HCT116 (cell line): ENCODE measurements at regions not wholly inside any gene's neighbourhood (a gene's known extent, or its start where the extent isn't known, plus 50 kb on each side); places are given as distances from the start of the nearest gene placed in this dataset.

ENCODE experiments used
- ATAC-seq: fragments of 200-7000 bp; cut with Tn5 transposase; 2 replicates; pipeline ENCODE4 v1.9.1; 2020; ENCODE audit warnings: mild to moderate bottlenecking, moderate library complexity
- BruUV-seq: library from RNA; stranded (reverse); fragments of 400-500 nt; replicated peaks from 2 replicates; lab custom pipeline; 2021; lab: Mats Ljungman, UMichigan
- CTCF ChIA-PET: fragments of 300-600 bp; sonication (Branson Sonifier 250); formaldehyde crosslinking; loops from one replicate; lab custom pipeline; 2021; ENCODE audit warnings: antibody characterized with exemption; lab: Charles Lee
- POLR2A ChIA-PET: fragments of 300-600, 350-600 bp; sonication (Branson Sonifier 250); formaldehyde crosslinking; loops from one replicate; lab custom pipeline; 2021; ENCODE audit warnings: antibody characterized with exemption; lab: Charles Lee
- RAD21 ChIA-PET, 2 experiments: fragments of 300-600 bp; sonication (Branson Sonifier 250); formaldehyde crosslinking; loops; one replicate each; lab custom pipeline; 2023; ENCODE audit warnings: low total read pairs in 2 of 2; ENCODE audit not compliant: uncharacterized antibody in 2 of 2, unreplicated experiment in 2 of 2, low non-redundant PET in 1 of 2; lab: Charles Lee
- DNase-seq: peaks from one replicate; pipeline ENCODE4 v3.0.0-alpha.2; 2010; ENCODE audit warnings: low read depth, low spot score
- H2AFZ ChIP-seq: fragments of 200-600 bp; shearing (Covaris generic), sonication (generic); 2 replicates; pipeline ENCODE4 v1.6.1; 2017; ENCODE audit warnings: low read depth, mixed run types, mixed read lengths, antibody characterized with exemption, low read length; ENCODE audit not compliant: poor library complexity, severe bottlenecking
- H3K27ac ChIP-seq: 2 replicates; pipeline ENCODE4 v1.5.1; 2012; ENCODE audit warnings: low read depth, low read length
- H3K27me3 ChIP-seq: fragments of 200-600 bp; sonication (generic); 2 replicates; pipeline ENCODE4 v1.6.1; 2016; ENCODE audit warnings: mixed run types, low read length, mixed read lengths; ENCODE audit not compliant: insufficient read depth
- H3K36me3 ChIP-seq, 2 experiments: fragments of 200-500 bp in 1 of 2; fragments of 200-600 bp in 1 of 2; sonication (Bioruptor generic) in 1 of 2; sonication (generic) in 1 of 2; 2 replicates each; pipeline versions ENCODE4 v1.5.1 to v1.6.1; 2014 to 2016; ENCODE audit warnings: low read length in 2 of 2, inconsistent platforms in 1 of 2, mixed read lengths in 1 of 2, mixed run types in 1 of 2; ENCODE audit not compliant: insufficient read depth in 2 of 2, control insufficient read depth in 1 of 2
- H3K4me1 ChIP-seq, 2 experiments: fragments of 200-600 bp in 1 of 2; sonication (generic) in 1 of 2; 2 replicates each; pipeline versions ENCODE4 v1.5.1 to v1.6.1; 2012 to 2017; ENCODE audit warnings: low read length in 2 of 2, inconsistent platforms in 1 of 2, mild to moderate bottlenecking in 1 of 2, mixed read lengths in 1 of 2, mixed run types in 1 of 2, moderate library complexity in 1 of 2; ENCODE audit not compliant: insufficient read depth in 2 of 2, control insufficient read depth in 1 of 2
- H3K4me2 ChIP-seq: fragments of 200-600 bp; sonication (generic); 2 replicates; pipeline ENCODE4 v1.6.1; 2017; ENCODE audit warnings: mixed run types, low read length, mixed read lengths
- H3K4me3 ChIP-seq, 2 experiments: fragments of 200-600 bp in 1 of 2; sonication (generic) in 1 of 2; replicated peaks in 1 of 2; 2 replicates each; pipeline ENCODE4 v1.5.1; 2011 to 2016; ENCODE audit warnings: low read length in 2 of 2, control low read depth in 1 of 2, low read depth in 1 of 2, mild to moderate bottlenecking in 1 of 2, mixed read lengths in 1 of 2, mixed run types in 1 of 2
- H3K79me2 ChIP-seq: fragments of 200-600 bp; sonication (generic); 2 replicates; pipeline ENCODE4 v1.6.1; 2017; ENCODE audit warnings: mild to moderate bottlenecking, mixed run types, low read length, moderate library complexity, mixed read lengths; ENCODE audit not compliant: insufficient read depth
- H3K9ac ChIP-seq: fragments of 200-600 bp; sonication (generic); 2 replicates; pipeline ENCODE4 v1.6.1; 2016; ENCODE audit warnings: low read length, mixed read lengths
- H3K9me2 ChIP-seq: fragments of 200-600 bp; sonication (generic), shearing (Covaris generic); 2 replicates; pipeline ENCODE4 v1.6.1; 2017; ENCODE audit warnings: mixed run types, mild to moderate bottlenecking, moderate library complexity; ENCODE audit not compliant: insufficient read depth
- H3K9me3 ChIP-seq, 2 experiments: fragments of 200-500 bp in 1 of 2; fragments of 200-600 bp in 1 of 2; sonication (Bioruptor generic) in 1 of 2; sonication (generic) in 1 of 2; 2 replicates each; pipeline ENCODE4 v1.6.1; 2014 to 2017; ENCODE audit warnings: low read length in 2 of 2, mixed read lengths in 2 of 2, inconsistent platforms in 1 of 2, low read depth in 1 of 2, mild to moderate bottlenecking in 1 of 2, mixed run types in 1 of 2, moderate library complexity in 1 of 2; ENCODE audit not compliant: control insufficient read depth in 1 of 2, insufficient read depth in 1 of 2
- H4K20me1 ChIP-seq: fragments of 200-600 bp; sonication (generic), shearing (Covaris generic); 2 replicates; pipeline ENCODE4 v1.6.1; 2017; ENCODE audit warnings: mixed run types, mild to moderate bottlenecking, moderate library complexity; ENCODE audit not compliant: insufficient read depth
- ATF3 ChIP-seq: IDR thresholded peaks from 2 replicates; pipeline ENCODE4 v1.6.1; 2012
- CBX3 ChIP-seq: IDR thresholded peaks from 2 replicates; pipeline ENCODE4 v1.6.1; 2012; ENCODE audit warnings: low read depth
- CEBPB ChIP-seq: IDR thresholded peaks from 2 replicates; pipeline ENCODE4 v1.6.1; 2012; ENCODE audit warnings: low read depth
- EGR1 ChIP-seq: IDR thresholded peaks from 2 replicates; pipeline ENCODE4 v1.6.1; 2012; ENCODE audit warnings: low read depth
- ELF1 ChIP-seq: IDR thresholded peaks from 2 replicates; pipeline ENCODE4 v1.6.1; 2012; ENCODE audit warnings: low read depth, borderline replicate concordance
- FOSL1 ChIP-seq: IDR thresholded peaks from 2 replicates; pipeline ENCODE4 v1.6.1; 2012; ENCODE audit warnings: low read depth
- JUND ChIP-seq: IDR thresholded peaks from 2 replicates; pipeline ENCODE4 v1.6.1; 2012
- RAD21 ChIP-seq: IDR thresholded peaks from 2 replicates; pipeline ENCODE4 v1.6.1; 2012; ENCODE audit warnings: low read depth, mild to moderate bottlenecking
- REST ChIP-seq: IDR thresholded peaks from 2 replicates; pipeline ENCODE4 v1.6.1; 2012; ENCODE audit warnings: low read depth
- SIN3A ChIP-seq: IDR thresholded peaks from 2 replicates; pipeline ENCODE4 v1.6.1; 2012; ENCODE audit warnings: low read depth
- SP1 ChIP-seq: IDR thresholded peaks from 2 replicates; pipeline ENCODE4 v1.6.1; 2012; ENCODE audit warnings: low read depth
- SRF ChIP-seq: IDR thresholded peaks from 2 replicates; pipeline ENCODE4 v1.6.1; 2012; ENCODE audit warnings: low read depth
- TCF7L2 ChIP-seq: IDR thresholded peaks from 2 replicates; pipeline ENCODE4 v1.7.0; 2011; ENCODE audit warnings: borderline replicate concordance, inconsistent platforms; ENCODE audit not compliant: insufficient read depth, insufficient read length; ENCODE audit errors: extremely low read depth
- ZBTB33 ChIP-seq: IDR thresholded peaks from 2 replicates; pipeline ENCODE4 v1.6.1; 2011; ENCODE audit warnings: mild to moderate bottlenecking, low read length, moderate library complexity; ENCODE audit not compliant: insufficient replicate concordance; ENCODE audit errors: extremely low read depth
- ZFX ChIP-seq: fragments of 450-650 bp; IDR thresholded peaks from 2 replicates; pipeline ENCODE4 v1.6.1; 2017
- ZNF274 ChIP-seq: fragments of 200-500 bp; sonication (Bioruptor generic); IDR thresholded peaks from 2 replicates; pipeline ENCODE4 v1.6.1; 2014; ENCODE audit warnings: mild to moderate bottlenecking, low read depth, low read length, inconsistent platforms
- intact Hi-C: fragments of 100-400 bp; cut with micrococcal nuclease; formaldehyde crosslinking; loops from 2 replicates; pipeline ENCODE4 v1.10.0; 2022
- TF ChIP-seq, protein P1 (sequence below), 3 experiments: fragments of 200-600 bp in 1 of 3; sonication (generic) in 1 of 3; IDR thresholded peaks in 2 of 3; conservative IDR thresholded peaks in 1 of 3; 2 replicates each; pipeline ENCODE4 v1.5.1; 2012 to 2017; ENCODE audit warnings: low read depth in 2 of 3, low read length in 2 of 3, antibody characterized with exemption in 1 of 3, borderline replicate concordance in 1 of 3, control low read depth in 1 of 3, mild to moderate bottlenecking in 1 of 3, mixed read lengths in 1 of 3, mixed run types in 1 of 3, moderate library complexity in 1 of 3; ENCODE audit not compliant: insufficient read depth in 1 of 3

DNA sequence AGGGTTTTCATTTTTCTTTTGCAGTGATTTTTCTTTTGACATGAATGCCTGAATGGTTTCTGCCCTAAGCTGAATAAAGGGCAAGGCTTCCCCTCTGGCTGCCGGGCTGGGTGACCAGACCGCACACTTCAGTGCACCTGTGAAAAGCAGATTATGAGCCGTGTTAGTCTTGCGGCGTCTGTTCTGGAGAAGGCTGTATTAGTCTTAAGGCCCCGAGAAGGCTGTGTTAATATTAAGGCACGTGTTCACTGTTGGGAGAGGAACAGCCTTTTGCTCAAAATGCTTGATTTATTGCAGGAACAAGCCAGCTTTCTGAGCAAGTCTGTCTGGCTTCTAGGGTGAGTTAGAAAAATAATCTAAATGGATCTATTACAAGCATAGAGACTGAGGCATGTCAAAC lies 54.7 kb upstream of the DNAH14 start:
- no peaks in the 10 kb centered on the region for H3K79me2 ChIP-seq
- POLR2A ChIA-PET = no interaction called here
- intact Hi-C loops = no loop called here

More for the DNA sequence above, 54.7 kb upstream of the DNAH14 start:
- no TSS peak for BruUV-seq
- DNase-seq = no peak
- H3K36me3 ChIP-seq = no peaks in the 10 kb centered on the region
- no peak for ATAC-seq
- no peaks in the 10 kb centered on the region; the same call in 1 of the 2 replicates for H3K27me3 ChIP-seq
- H3K9me2 ChIP-seq = no peaks in the 10 kb centered on the region
- H3K27ac ChIP-seq = no peak overlapping the region
- CTCF ChIA-PET = no interaction called here
- H4K20me1 ChIP-seq = no peaks in the 10 kb centered on the region
- RAD21 ChIA-PET = no interaction called here
- no peak for TF ChIP-seq JUND
- no peak for TF ChIP-seq ZBTB33
- TF ChIP-seq, protein P1, sequence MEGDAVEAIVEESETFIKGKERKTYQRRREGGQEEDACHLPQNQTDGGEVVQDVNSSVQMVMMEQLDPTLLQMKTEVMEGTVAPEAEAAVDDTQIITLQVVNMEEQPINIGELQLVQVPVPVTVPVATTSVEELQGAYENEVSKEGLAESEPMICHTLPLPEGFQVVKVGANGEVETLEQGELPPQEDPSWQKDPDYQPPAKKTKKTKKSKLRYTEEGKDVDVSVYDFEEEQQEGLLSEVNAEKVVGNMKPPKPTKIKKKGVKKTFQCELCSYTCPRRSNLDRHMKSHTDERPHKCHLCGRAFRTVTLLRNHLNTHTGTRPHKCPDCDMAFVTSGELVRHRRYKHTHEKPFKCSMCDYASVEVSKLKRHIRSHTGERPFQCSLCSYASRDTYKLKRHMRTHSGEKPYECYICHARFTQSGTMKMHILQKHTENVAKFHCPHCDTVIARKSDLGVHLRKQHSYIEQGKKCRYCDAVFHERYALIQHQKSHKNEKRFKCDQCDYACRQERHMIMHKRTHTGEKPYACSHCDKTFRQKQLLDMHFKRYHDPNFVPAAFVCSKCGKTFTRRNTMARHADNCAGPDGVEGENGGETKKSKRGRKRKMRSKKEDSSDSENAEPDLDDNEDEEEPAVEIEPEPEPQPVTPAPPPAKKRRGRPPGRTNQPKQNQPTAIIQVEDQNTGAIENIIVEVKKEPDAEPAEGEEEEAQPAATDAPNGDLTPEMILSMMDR (IDR thresholded peaks at IDR 0.05 in 2 of 3, conservative IDR thresholded peaks at IDR 0.05 in 1 of 3; ENCODE audit: borderline replicate concordance in 1 of 3, insufficient read depth in 1 of 3, low read depth in 2 of 3, low read length in 2 of 3) = no peak
- TF ChIP-seq CEBPB = no peak
- TF ChIP-seq CBX3 = no peak
- TF ChIP-seq REST = no peak
- TF ChIP-seq ZNF274 = no peak
- no peak for TF ChIP-seq SIN3A
- TF ChIP-seq EGR1 = no peak
- TF ChIP-seq TCF7L2 = no peak
- TF ChIP-seq SP1 = no peak
- TF ChIP-seq RAD21 = no peak
- TF ChIP-seq SRF = no peak
- TF ChIP-seq ZFX = no peak
- no peak for TF ChIP-seq ATF3
- no peak for TF ChIP-seq ELF1
- no peak for TF ChIP-seq FOSL1
- TF ChIP-seq, all 23 proteins: peak for 0
- H3K4me3 ChIP-seq = no peak overlapping the region
- H3K9ac ChIP-seq = no peak overlapping the region
- no peak overlapping the region for H3K4me2 ChIP-seq
- H2AFZ ChIP-seq = no peak overlapping the region
- H3K4me1 ChIP-seq = no peaks in the 10 kb centered on the region
- no peaks in the 10 kb centered on the region for H3K9me3 ChIP-seq
